ENCODE measurements at regions not wholly inside any gene's neighbourhood (a gene's known extent, or its start where the extent isn't known, plus 50 kb on each side); places are given as distances from the start of the nearest gene placed in this dataset.
"Not testable (repeated sequence)": the region's sequence is repeated elsewhere in the genome, so short reads cannot be mapped to it uniquely, and the experiment has no call there.

DNA sequence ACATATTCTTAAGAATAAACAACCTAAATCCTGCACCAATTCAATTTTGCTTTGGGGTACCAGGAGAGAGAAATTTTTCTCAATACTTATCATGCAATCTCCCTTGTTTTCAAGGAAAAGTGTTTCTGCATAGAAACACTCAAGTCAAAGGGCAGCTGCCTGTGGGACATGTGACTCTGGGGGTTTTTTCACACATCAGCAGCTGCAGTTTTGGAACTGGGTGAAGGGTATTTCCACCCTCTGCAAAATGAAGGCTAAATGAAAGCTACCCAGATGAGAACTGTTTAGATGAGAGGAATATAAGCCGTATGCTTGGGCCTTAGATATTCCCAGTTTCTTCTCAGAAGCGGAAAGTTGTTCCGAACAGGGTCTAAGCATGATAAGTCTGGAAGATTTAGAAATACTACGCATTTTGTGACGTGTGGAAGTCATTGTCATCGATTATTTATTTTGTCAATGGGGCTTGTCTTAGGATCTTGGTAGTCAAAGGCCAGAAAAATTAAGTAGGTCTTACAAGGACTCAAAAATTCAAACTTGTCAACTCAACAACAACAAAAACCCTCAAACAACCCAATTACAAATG is 64.3 kb upstream of the BOD1 start:
- no peak for TF ChIP-seq EP300 (IDR thresholded peaks at IDR 0.05)
- no peak for TF ChIP-seq POLR2A (IDR thresholded peaks at IDR 0.05)
- TF ChIP-seq, protein P1, sequence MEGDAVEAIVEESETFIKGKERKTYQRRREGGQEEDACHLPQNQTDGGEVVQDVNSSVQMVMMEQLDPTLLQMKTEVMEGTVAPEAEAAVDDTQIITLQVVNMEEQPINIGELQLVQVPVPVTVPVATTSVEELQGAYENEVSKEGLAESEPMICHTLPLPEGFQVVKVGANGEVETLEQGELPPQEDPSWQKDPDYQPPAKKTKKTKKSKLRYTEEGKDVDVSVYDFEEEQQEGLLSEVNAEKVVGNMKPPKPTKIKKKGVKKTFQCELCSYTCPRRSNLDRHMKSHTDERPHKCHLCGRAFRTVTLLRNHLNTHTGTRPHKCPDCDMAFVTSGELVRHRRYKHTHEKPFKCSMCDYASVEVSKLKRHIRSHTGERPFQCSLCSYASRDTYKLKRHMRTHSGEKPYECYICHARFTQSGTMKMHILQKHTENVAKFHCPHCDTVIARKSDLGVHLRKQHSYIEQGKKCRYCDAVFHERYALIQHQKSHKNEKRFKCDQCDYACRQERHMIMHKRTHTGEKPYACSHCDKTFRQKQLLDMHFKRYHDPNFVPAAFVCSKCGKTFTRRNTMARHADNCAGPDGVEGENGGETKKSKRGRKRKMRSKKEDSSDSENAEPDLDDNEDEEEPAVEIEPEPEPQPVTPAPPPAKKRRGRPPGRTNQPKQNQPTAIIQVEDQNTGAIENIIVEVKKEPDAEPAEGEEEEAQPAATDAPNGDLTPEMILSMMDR (IDR thresholded peaks at IDR 0.05), result no peak
- no peak for TF ChIP-seq POLR2AphosphoS5 (IDR thresholded peaks at IDR 0.05)
- ATAC-seq, result no peak
- 78% methylated on average over 6 of the region's 6 CpGs for WGBS, 2 donors (ENCODE audit: low coverage in 1 of 2)

DNA sequence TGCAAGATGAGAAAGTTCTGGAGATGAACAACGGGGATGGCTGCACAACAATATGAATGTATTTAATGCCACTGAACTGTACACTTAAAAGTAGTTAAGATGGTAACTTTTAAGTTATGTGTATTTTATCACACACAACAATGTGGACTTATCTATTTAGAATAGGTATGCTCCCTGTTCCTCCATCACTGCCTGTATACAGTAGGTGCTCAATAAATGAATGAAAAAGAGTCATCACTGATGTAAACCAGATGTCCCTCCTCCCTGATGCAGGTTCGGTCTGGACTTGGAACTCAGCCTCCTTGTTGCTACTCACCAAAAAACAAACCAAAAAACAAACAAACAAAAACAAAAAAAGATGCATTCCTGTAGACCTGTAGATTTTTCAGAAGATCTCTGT is 65.9 kb upstream of the BOD1 start:
- 80 to 88% methylated on average over 2 of the region's 2 CpGs for WGBS, 2 donors (ENCODE audit: low coverage in 1 of 2)
- H3K4me3 ChIP-seq, result no peak overlapping the region
- H3K36me3 ChIP-seq, result no peaks in the 10 kb centered on the region
- TF ChIP-seq EP300 (IDR thresholded peaks at IDR 0.05), result no peak
- TF ChIP-seq, protein P1 (IDR thresholded peaks at IDR 0.05), result no peak
- TF ChIP-seq POLR2A (IDR thresholded peaks at IDR 0.05), result no peak
- H3K4me1 ChIP-seq, result no peaks in the 10 kb centered on the region
- no peaks in the 10 kb centered on the region for H3K9me3 ChIP-seq
- no peak for ATAC-seq
- no peak overlapping the region for H3K27ac ChIP-seq
- no peaks in the 10 kb centered on the region for H3K27me3 ChIP-seq

More for the DNA sequence above, 64.3 kb upstream of the BOD1 start:
- Histone ChIP-seq H3K4me1 (no peaks in the 10 kb centered on the region), H3K27me3 (no peaks in the 10 kb centered on the region), H3K9me3 (peaks cover 0 to 8% (median 0%) of the 10 kb centered on the region in 3 donors), H3K36me3 (no peaks in the 10 kb centered on the region), H3K4me3 (no peak overlapping the region), H3K27ac (no peak overlapping the region)

DNA sequence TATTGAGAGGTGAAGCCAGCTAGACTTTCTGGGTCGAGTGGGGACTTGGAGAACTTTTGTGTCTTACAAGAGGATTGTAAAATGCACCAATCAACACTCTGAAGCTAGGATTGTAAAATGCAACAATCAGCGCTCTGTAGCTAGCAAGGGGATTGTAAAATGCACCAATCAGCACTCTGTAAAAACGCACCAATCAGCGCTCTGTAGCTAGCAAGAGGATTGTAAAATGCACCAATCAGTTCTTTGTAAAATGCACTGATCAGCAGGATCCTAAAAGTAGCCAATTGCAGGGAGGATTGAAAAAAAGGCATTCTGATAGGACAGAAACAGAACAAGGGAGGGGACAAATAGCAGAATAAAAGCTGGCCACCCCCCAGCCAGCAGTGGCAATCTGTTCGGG is 68.1 kb upstream of the BOD1 start:
- not testable (repeated sequence) for H3K4me1 ChIP-seq, H3K27me3 ChIP-seq, H3K27ac ChIP-seq, H3K36me3 ChIP-seq, ATAC-seq, H3K9me3 ChIP-seq, H3K4me3 ChIP-seq
- 93 to 96% methylated on average over 4 to 5 of the region's 5 CpGs for WGBS, 2 donors (ENCODE audit: low coverage in 1 of 2)

DNA sequence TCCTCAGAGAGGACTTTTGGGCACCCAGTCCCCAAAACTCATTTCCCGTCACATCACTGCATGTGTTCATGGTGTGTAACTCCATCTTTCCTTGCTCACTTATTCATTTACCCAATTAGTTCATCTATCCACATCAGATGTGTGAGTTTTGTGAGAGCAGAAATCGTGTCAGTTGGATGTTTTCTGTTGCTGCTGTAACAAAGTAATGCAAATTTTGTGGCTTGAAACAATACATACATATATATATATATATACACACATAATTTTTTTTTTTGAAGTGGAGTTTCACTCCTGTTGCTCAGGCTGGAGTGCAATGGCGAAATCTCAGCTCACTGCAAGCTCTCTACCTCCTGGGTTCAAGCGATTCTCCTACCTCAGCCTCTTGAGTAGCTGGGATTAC is 70.5 kb upstream of the BOD1 start:
- WGBS, 2 donors (ENCODE audit: low coverage in 1 of 2), result 79 to 81% methylated on average over 2 to 4 of the region's 4 CpGs
- H3K36me3 ChIP-seq, result no peaks in the 10 kb centered on the region

DNA sequence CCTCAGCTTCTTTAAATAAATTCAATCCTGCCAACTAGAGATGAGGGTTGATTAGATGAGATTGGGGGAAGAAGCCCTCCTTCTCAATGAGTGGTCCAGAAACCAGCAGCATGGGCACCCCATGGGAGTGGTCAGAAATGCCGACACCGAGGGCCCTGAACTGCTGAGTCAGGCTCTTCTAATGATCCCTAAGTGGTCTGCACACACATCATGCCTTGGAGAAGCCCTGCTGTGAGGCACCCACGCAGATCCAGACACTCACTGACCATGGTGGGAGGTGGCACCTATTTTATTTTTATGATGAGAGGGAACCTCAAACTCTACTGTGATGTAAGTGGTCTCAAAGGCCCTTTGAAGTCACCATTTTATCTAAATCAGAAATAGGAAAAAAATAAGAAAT is 72.3 kb upstream of the BOD1 start:
- no peak for ATAC-seq
- H3K9me3 ChIP-seq, result peaks cover 0 to 2% (median 0%) of the 10 kb centered on the region in 3 donors
- TF ChIP-seq POLR2A (IDR thresholded peaks at IDR 0.05), result no peak
- no peak for TF ChIP-seq EP300 (IDR thresholded peaks at IDR 0.05)
- TF ChIP-seq, protein P1 (IDR thresholded peaks at IDR 0.05), result no peak
- WGBS, 2 donors (ENCODE audit: low coverage in 1 of 2), result 65 to 77% methylated on average over 2 to 3 of the region's 3 CpGs
- no peaks in the 10 kb centered on the region for H3K27me3 ChIP-seq
- no peaks in the 10 kb centered on the region for H3K4me1 ChIP-seq
- no peaks in the 10 kb centered on the region for H3K36me3 ChIP-seq
- no peak overlapping the region for H3K27ac ChIP-seq
- H3K4me3 ChIP-seq, result no peak overlapping the region

More for the DNA sequence above, 70.5 kb upstream of the BOD1 start:
- H3K4me3 ChIP-seq, result no peak overlapping the region
- H3K27me3 ChIP-seq, result no peaks in the 10 kb centered on the region
- no peaks in the 10 kb centered on the region for H3K4me1 ChIP-seq
- no peak for ATAC-seq
- TF ChIP-seq EP300 (IDR thresholded peaks at IDR 0.05), result no peak
- no peak for TF ChIP-seq POLR2AphosphoS5 (IDR thresholded peaks at IDR 0.05)
- TF ChIP-seq, protein P1 (IDR thresholded peaks at IDR 0.05), result no peak
- no peak for TF ChIP-seq POLR2A (IDR thresholded peaks at IDR 0.05)
- H3K9me3 ChIP-seq, result no peaks in the 10 kb centered on the region
- no peak overlapping the region for H3K27ac ChIP-seq
